Limb (tissue), 2 donors: ENCODE measurements at regions not wholly inside any gene's neighbourhood (a gene's known extent, or its start where the extent isn't known, plus 50 kb on each side); places are given as distances from the start of the nearest gene placed in this dataset.

Source experiments
- DNase-seq, 2 donors: peaks; one replicate each; pipeline ENCODE4 v3.0.0-alpha.2; 2016; ENCODE audit errors: extremely low spot score in 2 of 2

DNA sequence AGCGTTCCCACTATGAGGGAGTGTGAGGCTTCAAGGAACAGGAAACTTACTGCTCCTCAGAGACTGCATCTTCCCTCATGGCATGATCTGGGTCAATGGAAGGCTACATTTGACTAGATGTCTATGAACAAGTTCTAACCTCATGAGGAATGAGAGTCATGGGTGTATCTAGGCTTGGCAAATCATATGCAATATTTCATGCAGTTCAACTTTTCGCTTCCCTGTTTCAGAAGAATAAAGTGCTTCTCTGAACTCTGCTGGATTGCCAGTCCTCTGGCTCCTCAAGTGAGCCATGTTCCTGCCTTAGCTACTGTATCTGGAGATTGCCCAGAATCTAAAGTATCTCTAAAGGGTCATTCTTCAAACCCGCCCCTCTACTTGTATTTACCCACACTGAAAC, 54.3 kb upstream of the SEMA3A start:
- no peak for DNase-seq

DNA sequence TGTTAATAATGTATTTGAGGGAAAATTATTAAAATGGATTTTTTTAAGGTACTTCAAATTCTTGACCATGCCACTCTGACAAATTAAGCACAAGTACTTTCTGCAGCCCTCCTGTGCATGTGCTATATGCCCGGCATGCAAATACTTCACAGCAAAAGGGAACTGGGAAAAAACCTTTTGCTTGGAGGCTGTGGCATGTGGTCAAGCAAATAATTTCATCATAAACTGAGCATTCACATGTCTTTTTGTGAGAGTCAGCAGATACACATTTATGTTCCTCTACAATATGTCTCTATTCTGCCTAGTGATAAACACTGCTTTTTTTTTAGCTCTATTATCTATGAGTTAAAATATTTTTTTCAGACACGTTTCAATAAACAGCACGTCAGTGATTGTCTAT, 53.7 kb upstream of the SEMA3A start:
- DNase-seq = no peak

DNA sequence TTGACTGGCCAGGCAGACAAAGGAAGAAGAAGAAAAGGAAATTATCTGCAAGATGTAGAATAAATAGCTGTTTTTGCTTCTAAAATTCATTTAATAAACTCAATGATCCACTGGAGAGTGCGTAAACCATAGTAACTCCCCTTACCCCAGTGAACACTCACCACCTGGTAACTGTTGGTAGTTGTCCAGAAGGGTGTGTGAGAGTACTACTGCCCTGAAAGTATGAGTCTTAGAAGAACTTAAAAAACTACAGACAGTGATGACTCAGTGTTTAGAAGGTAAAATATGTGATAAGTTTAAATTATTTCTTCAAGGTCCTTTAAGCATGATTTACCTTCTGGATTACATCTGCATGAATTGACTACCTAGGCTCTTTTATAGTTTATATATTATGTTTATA, 53.0 kb upstream of the SEMA3A start:
- no peak for DNase-seq

- no peak for DNase-seq
These were observed 51.2 kb upstream of the SEMA3A start for GRCh38 chr7:84245835-84246234.
